IMR-90 (cell line): ENCODE measurements at regions not wholly inside any gene's neighbourhood (a gene's known extent, or its start where the extent isn't known, plus 50 kb on each side); places are given as distances from the start of the nearest gene placed in this dataset.

ENCODE experiments used
- ATAC-seq: fragments of 200-7000 bp; cut with Tn5 transposase; 2 replicates; pipeline ENCODE4 v1.9.1; 2020; ENCODE audit warnings: low read depth, mild to moderate bottlenecking, moderate library complexity
- BruUV-seq: library from RNA; stranded (reverse); fragments of 400-500 nt; replicated peaks from 2 replicates; lab custom pipeline; 2021; lab: Mats Ljungman, UMichigan
- CTCF ChIA-PET: fragments of 300-600 bp; formaldehyde crosslinking; extraction: SDS; loops from one replicate; lab custom pipeline; 2021; ENCODE audit warnings: antibody characterized with exemption; lab: Yijun Ruan, JAX
- POLR2A ChIA-PET: fragments of 300-600 bp; sonication (Branson Sonifier 250); formaldehyde crosslinking; loops from one replicate; lab custom pipeline; 2022; ENCODE audit warnings: antibody characterized with exemption; ENCODE audit not compliant: unreplicated experiment; lab: Charles Lee
- DNase-seq: peaks from one replicate; pipeline ENCODE4 v3.0.0; 2013
- H2AFZ ChIP-seq: replicated peaks from 2 replicates; pipeline ENCODE3; 2013; ENCODE audit warnings: low read length, mild to moderate bottlenecking; ENCODE audit not compliant: poor library complexity
- H2AK5ac ChIP-seq: 2 replicates; pipeline ENCODE4 v1.6.1; 2013; ENCODE audit warnings: low read depth, low read length, inconsistent platforms
- H2AK9ac ChIP-seq: replicated peaks from 2 replicates; pipeline ENCODE3; 2013; ENCODE audit warnings: mild to moderate bottlenecking, low read depth, low read length, moderate library complexity; ENCODE audit not compliant: poor library complexity
- H2BK120ac ChIP-seq: 2 replicates; pipeline ENCODE4 v1.6.1; 2013; ENCODE audit warnings: low read depth, low read length, inconsistent platforms
- H2BK15ac ChIP-seq: 3 replicates; pipeline ENCODE4 v1.6.1; 2013; ENCODE audit warnings: low read depth, low read length, inconsistent platforms
- H2BK20ac ChIP-seq: 2 replicates; pipeline ENCODE4 v1.6.1; 2013; ENCODE audit warnings: low read depth, mild to moderate bottlenecking, inconsistent platforms, low read length, moderate library complexity
- H2BK5ac ChIP-seq: 2 replicates; pipeline ENCODE4 v1.6.1; 2013; ENCODE audit warnings: mild to moderate bottlenecking, low read depth, low read length, inconsistent platforms; ENCODE audit not compliant: poor library complexity, severe bottlenecking
- H3K14ac ChIP-seq: replicated peaks from 2 replicates; pipeline ENCODE4 v1.6.1; 2013; ENCODE audit warnings: low read depth, low read length, inconsistent platforms
- H3K18ac ChIP-seq: 2 replicates; pipeline ENCODE4 v1.6.1; 2013; ENCODE audit warnings: low read depth, low read length, control low read depth
- H3K23ac ChIP-seq: 2 replicates; pipeline ENCODE4 v1.6.1; 2013; ENCODE audit warnings: low read depth, low read length, inconsistent platforms
- H3K27ac ChIP-seq: 2 replicates; pipeline ENCODE4 v1.5.1; 2013; ENCODE audit warnings: mild to moderate bottlenecking, control low read depth, low read length; ENCODE audit not compliant: insufficient read depth
- H3K27me3 ChIP-seq: 2 replicates; pipeline ENCODE4 v1.6.1; 2013; ENCODE audit warnings: low read length; ENCODE audit not compliant: control insufficient read depth, insufficient read depth
- H3K36me3 ChIP-seq: 2 replicates; pipeline ENCODE4 v1.6.1; 2013; ENCODE audit warnings: low read length, mixed read lengths; ENCODE audit not compliant: control insufficient read depth, insufficient read depth
- H3K4ac ChIP-seq: 2 replicates; pipeline ENCODE4 v1.6.1; 2013; ENCODE audit warnings: low read depth, low read length, inconsistent platforms
- H3K4me1 ChIP-seq: 2 replicates; pipeline ENCODE4 v1.6.1; 2013; ENCODE audit warnings: low read length, mixed read lengths; ENCODE audit not compliant: control insufficient read depth, insufficient read depth
- H3K4me2 ChIP-seq: 2 replicates; pipeline ENCODE4 v1.6.1; 2013; ENCODE audit warnings: low read depth, mild to moderate bottlenecking, control low read depth, low read length, moderate library complexity
- H3K4me3 ChIP-seq: 2 replicates; pipeline ENCODE4 v1.5.1; 2013; ENCODE audit warnings: low read depth, mild to moderate bottlenecking, control low read depth, low read length, moderate library complexity; ENCODE audit not compliant: insufficient read depth
- H3K56ac ChIP-seq: 2 replicates; pipeline ENCODE4 v1.6.1; 2013; ENCODE audit warnings: low read length, inconsistent platforms; ENCODE audit not compliant: insufficient read depth; ENCODE audit errors: extremely low read depth
- H3K79me1 ChIP-seq, 2 experiments: 2 replicates each; pipeline ENCODE4 v1.6.1; 2013; ENCODE audit warnings: low read length in 2 of 2, inconsistent platforms in 1 of 2, low read depth in 1 of 2
- H3K9ac ChIP-seq: 2 replicates; pipeline ENCODE4 v1.6.1; 2013; ENCODE audit warnings: low read depth, low read length, control low read depth
- H3K9me1 ChIP-seq: 2 replicates; pipeline ENCODE4 v1.6.1; 2013; ENCODE audit warnings: low read length, inconsistent platforms; ENCODE audit not compliant: insufficient read depth
- H3K9me3 ChIP-seq: 2 replicates; pipeline ENCODE4 v1.6.1; 2013; ENCODE audit warnings: low read length; ENCODE audit not compliant: control insufficient read depth, insufficient read depth
- H4K20me1 ChIP-seq: 2 replicates; pipeline ENCODE4 v1.6.1; 2013; ENCODE audit warnings: low read length, inconsistent platforms; ENCODE audit not compliant: insufficient read depth
- H4K5ac ChIP-seq: 2 replicates; pipeline ENCODE4 v1.6.1; 2013; ENCODE audit warnings: mild to moderate bottlenecking, low read depth, low read length, control low read depth
- H4K8ac ChIP-seq, 2 experiments: 2 replicates each; pipeline ENCODE4 v1.6.1; 2013; ENCODE audit warnings: low read depth in 2 of 2, low read length in 2 of 2, control low read depth in 1 of 2, inconsistent platforms in 1 of 2
- H4K91ac ChIP-seq: 2 replicates; pipeline ENCODE4 v1.6.1; 2013; ENCODE audit warnings: low read depth, low read length, inconsistent platforms; ENCODE audit not compliant: insufficient read depth
- BHLHE40 ChIP-seq: fragments of 150-350 bp; IDR thresholded peaks from 2 replicates; pipeline ENCODE4 v1.6.1; 2016; ENCODE audit warnings: mild to moderate bottlenecking, low read depth, low read length
- CEBPB ChIP-seq: IDR thresholded peaks from 2 replicates; pipeline ENCODE4 v1.6.1; 2012; ENCODE audit warnings: low read depth, low read length, improper control_type of control experiment
- CHD1 ChIP-seq: IDR thresholded peaks from 2 replicates; pipeline ENCODE4 v1.6.1; 2012; ENCODE audit warnings: low read depth, low read length, improper control_type of control experiment
- FOS ChIP-seq: fragments of 150-350 bp; IDR thresholded peaks from 2 replicates; pipeline ENCODE4 v1.6.1; 2016; ENCODE audit warnings: low read depth, low read length
- MAFK ChIP-seq: IDR thresholded peaks from 2 replicates; pipeline ENCODE4 v1.6.1; 2012; ENCODE audit warnings: low read depth, low read length, improper control_type of control experiment
- MAZ ChIP-seq: IDR thresholded peaks from 2 replicates; pipeline ENCODE4 v1.6.1; 2012; ENCODE audit warnings: low read depth, mild to moderate bottlenecking, low read length, improper control_type of control experiment, moderate library complexity, borderline replicate concordance
- MXI1 ChIP-seq: IDR thresholded peaks from 2 replicates; pipeline ENCODE4 v1.6.1; 2012; ENCODE audit warnings: low read depth, mild to moderate bottlenecking, low read length, moderate library complexity, borderline replicate concordance
- NFE2L2 ChIP-seq: fragments of 150-350 bp; IDR thresholded peaks from 2 replicates; pipeline ENCODE4 v1.6.1; 2016; ENCODE audit warnings: low read depth, mild to moderate bottlenecking, low read length
- RAD21 ChIP-seq: IDR thresholded peaks from 2 replicates; pipeline ENCODE4 v1.6.1; 2012; ENCODE audit warnings: low read length, improper control_type of control experiment
- RCOR1 ChIP-seq: IDR thresholded peaks from 2 replicates; pipeline ENCODE4 v1.6.1; 2012; ENCODE audit warnings: mild to moderate bottlenecking, low read length, improper control_type of control experiment; ENCODE audit not compliant: insufficient replicate concordance
- RFX5 ChIP-seq: IDR thresholded peaks from 2 replicates; pipeline ENCODE4 v1.8.0; 2012; ENCODE audit warnings: low read depth, mild to moderate bottlenecking, low read length, moderate library complexity
- SMC3 ChIP-seq: fragments of 150-350 bp; IDR thresholded peaks from 2 replicates; pipeline ENCODE4 v1.6.1; 2016; ENCODE audit warnings: low read depth, mild to moderate bottlenecking, antibody characterized with exemption, low read length, moderate library complexity
- WGBS, 2 experiments: methylation state at CpG; one replicate each; pipeline versions ENCODE4 v1.1.5 to v1.1.7; 2013; ENCODE audit warnings: missing lambda C conversion rate in 2 of 2; ENCODE audit not compliant: insufficient read length in 1 of 2; ENCODE audit errors: extremely low coverage in 2 of 2; 5-methylcytosine and 5-hydroxymethylcytosine counted together
- dilution Hi-C: fragments of 300-500 bp; cut with HindIII; formaldehyde crosslinking; loops from one replicate; pipeline ENCODE4 v1.14.3; 2018; ENCODE audit warnings: low sequenced_read_pairs; ENCODE audit not compliant: unreplicated experiment
- in situ Hi-C: fragments of 300-500 bp; cut with MboI; formaldehyde crosslinking; loops from 3 replicates; pipeline ENCODE4 v1.14.3; 2019; ENCODE audit warnings: low sequenced_read_pairs, inconsistent platforms, mixed read lengths
- intact Hi-C: fragments of 100-400 bp; cut with micrococcal nuclease; formaldehyde crosslinking; loops from 2 replicates; pipeline ENCODE4 v1.10.0; 2022
- TF ChIP-seq, protein P1 (sequence below): fragments of 150-350 bp; IDR thresholded peaks from 2 replicates; pipeline ENCODE4 v1.6.1; 2016; ENCODE audit warnings: low read depth, mild to moderate bottlenecking, low read length, moderate library complexity, borderline replicate concordance
- TF ChIP-seq, protein P2 (sequence below): conservative IDR thresholded peaks from 2 replicates; pipeline ENCODE4 v1.5.1; 2012; ENCODE audit warnings: mild to moderate bottlenecking, low read depth, low read length, improper control_type of control experiment
- TF ChIP-seq, protein P3 (sequence below): fragments of 150-350 bp; IDR thresholded peaks from 2 replicates; pipeline ENCODE4 v1.6.1; 2017; ENCODE audit warnings: mild to moderate bottlenecking, antibody characterized with exemption, low read length, low read depth

DNA sequence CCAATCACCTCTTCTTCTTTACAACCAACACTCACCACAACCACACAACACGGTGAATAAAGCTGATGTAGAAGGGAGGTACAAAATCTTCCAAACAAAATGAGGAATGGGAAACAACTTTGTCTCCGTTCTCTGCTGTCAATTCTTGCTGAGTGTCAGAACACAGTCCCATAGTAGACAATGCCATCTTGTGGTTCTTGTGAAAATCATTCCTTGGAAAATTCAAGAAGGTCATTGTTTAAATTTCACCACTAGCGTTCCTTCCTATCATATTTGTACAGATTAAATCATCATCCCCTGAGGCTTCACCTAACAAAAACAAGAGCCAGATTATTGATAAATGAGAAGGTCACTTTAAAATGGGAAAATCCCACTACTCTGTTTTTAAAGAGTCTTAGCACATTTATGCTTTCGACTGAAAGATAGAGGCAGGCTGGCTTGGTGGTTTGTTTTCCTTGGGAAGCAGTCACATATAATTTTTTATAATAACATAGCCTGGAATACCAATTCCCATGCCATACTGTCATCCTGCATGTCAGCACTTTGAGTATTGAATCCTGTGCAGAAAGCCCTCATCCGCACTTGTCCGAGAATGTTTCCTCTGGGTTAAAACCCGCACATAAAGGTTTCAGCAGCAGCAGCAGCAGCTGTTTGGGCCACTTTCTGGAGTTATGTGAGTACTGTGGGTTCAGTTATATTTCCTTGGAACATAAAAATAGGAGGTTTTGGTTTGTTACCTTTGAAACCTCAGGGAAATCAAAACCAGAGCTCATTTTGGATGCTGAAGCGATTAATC is 395.0 kb upstream of the SMARCA2 start:
- no peak overlapping the region for H2AFZ ChIP-seq
- TF ChIP-seq NFE2L2 (no peak), MXI1 (no peak), RFX5 (no peak), FOS (no peak), MAZ (no peak), MAFK (no peak), CEBPB (no peak), CHD1 (no peak), RCOR1 (no peak), RAD21 (no peak), SMC3 (no peak), BHLHE40 (no peak)
- TF ChIP-seq, protein P1, sequence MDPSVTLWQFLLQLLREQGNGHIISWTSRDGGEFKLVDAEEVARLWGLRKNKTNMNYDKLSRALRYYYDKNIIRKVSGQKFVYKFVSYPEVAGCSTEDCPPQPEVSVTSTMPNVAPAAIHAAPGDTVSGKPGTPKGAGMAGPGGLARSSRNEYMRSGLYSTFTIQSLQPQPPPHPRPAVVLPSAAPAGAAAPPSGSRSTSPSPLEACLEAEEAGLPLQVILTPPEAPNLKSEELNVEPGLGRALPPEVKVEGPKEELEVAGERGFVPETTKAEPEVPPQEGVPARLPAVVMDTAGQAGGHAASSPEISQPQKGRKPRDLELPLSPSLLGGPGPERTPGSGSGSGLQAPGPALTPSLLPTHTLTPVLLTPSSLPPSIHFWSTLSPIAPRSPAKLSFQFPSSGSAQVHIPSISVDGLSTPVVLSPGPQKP = no peak
- TF ChIP-seq, protein P2, sequence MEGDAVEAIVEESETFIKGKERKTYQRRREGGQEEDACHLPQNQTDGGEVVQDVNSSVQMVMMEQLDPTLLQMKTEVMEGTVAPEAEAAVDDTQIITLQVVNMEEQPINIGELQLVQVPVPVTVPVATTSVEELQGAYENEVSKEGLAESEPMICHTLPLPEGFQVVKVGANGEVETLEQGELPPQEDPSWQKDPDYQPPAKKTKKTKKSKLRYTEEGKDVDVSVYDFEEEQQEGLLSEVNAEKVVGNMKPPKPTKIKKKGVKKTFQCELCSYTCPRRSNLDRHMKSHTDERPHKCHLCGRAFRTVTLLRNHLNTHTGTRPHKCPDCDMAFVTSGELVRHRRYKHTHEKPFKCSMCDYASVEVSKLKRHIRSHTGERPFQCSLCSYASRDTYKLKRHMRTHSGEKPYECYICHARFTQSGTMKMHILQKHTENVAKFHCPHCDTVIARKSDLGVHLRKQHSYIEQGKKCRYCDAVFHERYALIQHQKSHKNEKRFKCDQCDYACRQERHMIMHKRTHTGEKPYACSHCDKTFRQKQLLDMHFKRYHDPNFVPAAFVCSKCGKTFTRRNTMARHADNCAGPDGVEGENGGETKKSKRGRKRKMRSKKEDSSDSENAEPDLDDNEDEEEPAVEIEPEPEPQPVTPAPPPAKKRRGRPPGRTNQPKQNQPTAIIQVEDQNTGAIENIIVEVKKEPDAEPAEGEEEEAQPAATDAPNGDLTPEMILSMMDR = no peak
- TF ChIP-seq, protein P3, sequence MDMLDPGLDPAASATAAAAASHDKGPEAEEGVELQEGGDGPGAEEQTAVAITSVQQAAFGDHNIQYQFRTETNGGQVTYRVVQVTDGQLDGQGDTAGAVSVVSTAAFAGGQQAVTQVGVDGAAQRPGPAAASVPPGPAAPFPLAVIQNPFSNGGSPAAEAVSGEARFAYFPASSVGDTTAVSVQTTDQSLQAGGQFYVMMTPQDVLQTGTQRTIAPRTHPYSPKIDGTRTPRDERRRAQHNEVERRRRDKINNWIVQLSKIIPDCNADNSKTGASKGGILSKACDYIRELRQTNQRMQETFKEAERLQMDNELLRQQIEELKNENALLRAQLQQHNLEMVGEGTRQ = no peak
- ChIA-PET CTCF (no interaction called here), POLR2A (no interaction called here)
- no peak overlapping the region for H3K14ac ChIP-seq
- no peaks in the 10 kb centered on the region for H3K4me1 ChIP-seq
- H2AK9ac ChIP-seq = no peak overlapping the region
- H3K4me3 ChIP-seq = no peak overlapping the region
- DNase-seq (no peak), ATAC-seq (no peak)
- dilution Hi-C loops (no loop called here), intact Hi-C loops (no loop called here), in situ Hi-C loops (no loop called here)
- H3K9me1 ChIP-seq = no peaks in the 10 kb centered on the region
- H3K9ac ChIP-seq = no peak overlapping the region
- H3K27ac ChIP-seq = no peak overlapping the region
- WGBS, 2 experiments = no CpG with 5 or more reads among the region's 8 CpGs
- no peak overlapping the region for H2BK5ac ChIP-seq
- no peak overlapping the region for H2BK20ac ChIP-seq
- no peaks in the 10 kb centered on the region for H3K79me1 ChIP-seq
- H2BK120ac ChIP-seq = no peak overlapping the region
- no peaks in the 10 kb centered on the region for H3K27me3 ChIP-seq
- no peaks in the 10 kb centered on the region for H4K20me1 ChIP-seq
- peaks cover 9% of the 10 kb centered on the region for H3K9me3 ChIP-seq
- no peaks in the 10 kb centered on the region for H3K36me3 ChIP-seq
- no peak overlapping the region for H4K8ac ChIP-seq
- H3K56ac ChIP-seq = no peak overlapping the region
- H3K4me2 ChIP-seq = no peak overlapping the region
- no peak overlapping the region for H4K91ac ChIP-seq
- no peak overlapping the region for H3K18ac ChIP-seq
- no peak overlapping the region for H4K5ac ChIP-seq
- no peak overlapping the region for H3K4ac ChIP-seq
- H3K23ac ChIP-seq = no peak overlapping the region
- H2AK5ac ChIP-seq = no peak overlapping the region
- BruUV-seq = no TSS peak
- no peak overlapping the region for H2BK15ac ChIP-seq
